ENCODE measurements at regions not wholly inside any gene's neighbourhood (a gene's known extent, or its start where the extent isn't known, plus 50 kb on each side); places are given as distances from the start of the nearest gene placed in this dataset.

- peaks cover 36% of the 10 kb centered on the region for H3K4me1 Mint-ChIP-seq (ENCODE audit: low read depth)
- no peak overlapping the region for H3K4me3 Mint-ChIP-seq
- DNase-seq = no peak
- H3K27me3 Mint-ChIP-seq (ENCODE audit: low read depth) = peaks cover 3% of the 10 kb centered on the region
- no peaks in the 10 kb centered on the region for H3K36me3 Mint-ChIP-seq (ENCODE audit: low read depth)
- CTCF ChIA-PET = interaction anchor here (1.1 to 3.6 kb wide), 3 partner anchors 10 to 26 kb away, joined by 3 to 22 read pairs (median 4); no protein-coding TSS in a partner anchor
- H3K9me3 Mint-ChIP-seq = no peaks in the 10 kb centered on the region
- H3K27ac Mint-ChIP-seq = no peak overlapping the region
- intact Hi-C loops (cut with micrococcal nuclease) = loop anchor here (5.0 kb wide), 1 partner anchor 72 kb away; no protein-coding TSS in a partner anchor
Observed at GRCh38 chr6:1525364-1526038, 84.2 kb upstream of the FOXC1 start.

GRCh38 chr6:1526398-1527072, 83.2 kb upstream of the FOXC1 start:
- H3K4me1 Mint-ChIP-seq (ENCODE audit: low read depth) = peaks cover 38% of the 10 kb centered on the region
- intact Hi-C loops (cut with micrococcal nuclease) = loop anchor here (5.0 kb wide), 1 partner anchor 71 kb away; no protein-coding TSS in a partner anchor
- DNase-seq = no peak
- H3K27me3 Mint-ChIP-seq (ENCODE audit: low read depth) = peaks cover 3% of the 10 kb centered on the region
- H3K36me3 Mint-ChIP-seq (ENCODE audit: low read depth) = no peaks in the 10 kb centered on the region
- H3K9me3 Mint-ChIP-seq = no peaks in the 10 kb centered on the region
- no peak overlapping the region for H3K4me3 Mint-ChIP-seq
- no peak overlapping the region for H3K27ac Mint-ChIP-seq
- CTCF ChIA-PET = interaction anchor here (0.6 to 1.5 kb wide), 3 partner anchors 26 to 85 kb away, joined by 3 to 7 read pairs (median 6); no protein-coding TSS in a partner anchor

GRCh38 chr6:1527073-1527457, 82.7 kb upstream of the FOXC1 start:
- no peak overlapping the region for H3K27ac Mint-ChIP-seq
- CTCF ChIA-PET = interaction anchor here (0.6 to 1.5 kb wide), 4 partner anchors 25 to 85 kb away, joined by 3 to 7 read pairs (median 4); no protein-coding TSS in a partner anchor
- no peaks in the 10 kb centered on the region for H3K36me3 Mint-ChIP-seq (ENCODE audit: low read depth)
- no peak overlapping the region for H3K4me3 Mint-ChIP-seq
- DNase-seq = peak; percentile 73
- peaks cover 38% of the 10 kb centered on the region for H3K4me1 Mint-ChIP-seq (ENCODE audit: low read depth)
- no peaks in the 10 kb centered on the region for H3K9me3 Mint-ChIP-seq
- intact Hi-C loops (cut with micrococcal nuclease) = loop anchor here (5.0 kb wide), 1 partner anchor 70 kb away; no protein-coding TSS in a partner anchor
- H3K27me3 Mint-ChIP-seq (ENCODE audit: low read depth) = peaks cover 3% of the 10 kb centered on the region

- Mint-ChIP-seq H3K36me3 (ENCODE audit: low read depth) (no peaks in the 10 kb centered on the region), H3K27ac (no peak overlapping the region), H3K4me1 (ENCODE audit: low read depth) (peaks cover 15% of the 10 kb centered on the region), H3K9me3 (no peaks in the 10 kb centered on the region), H3K27me3 (ENCODE audit: low read depth) (no peaks in the 10 kb centered on the region), H3K4me3 (no peak overlapping the region)
- CTCF ChIA-PET = interaction anchor here (0.7 to 1.0 kb wide), 2 partner anchors 10 to 1137 kb away, joined by 3 read pairs; no protein-coding TSS in a partner anchor
- DNase-seq = peak; percentile 60
- intact Hi-C loops (cut with micrococcal nuclease) = no loop called here
Observed at GRCh38 chr6:1535295-1535694, 74.4 kb upstream of the FOXC1 start.

- no peak for DNase-seq
- CTCF ChIA-PET = no interaction called here
- no peak overlapping the region for H3K4me3 Mint-ChIP-seq
- H3K4me1 Mint-ChIP-seq (ENCODE audit: low read depth) = peaks cover 12% of the 10 kb centered on the region
- no peaks in the 10 kb centered on the region for H3K27me3 Mint-ChIP-seq (ENCODE audit: low read depth)
- intact Hi-C loops (cut with micrococcal nuclease) = no loop called here
- H3K9me3 Mint-ChIP-seq = no peaks in the 10 kb centered on the region
- H3K27ac Mint-ChIP-seq = no peak overlapping the region
- no peaks in the 10 kb centered on the region for H3K36me3 Mint-ChIP-seq (ENCODE audit: low read depth)
Observed at GRCh38 chr6:1536526-1537429, 72.9 kb upstream of the FOXC1 start.

- CTCF ChIA-PET = no interaction called here
- no peaks in the 10 kb centered on the region for H3K9me3 Mint-ChIP-seq
- intact Hi-C loops (cut with micrococcal nuclease) = no loop called here
- peaks cover 2% of the 10 kb centered on the region for H3K36me3 Mint-ChIP-seq (ENCODE audit: low read depth)
- no peak overlapping the region for H3K4me3 Mint-ChIP-seq
- H3K27ac Mint-ChIP-seq = no peak overlapping the region
- peaks cover 12% of the 10 kb centered on the region for H3K4me1 Mint-ChIP-seq (ENCODE audit: low read depth)
- no peak for DNase-seq
- H3K27me3 Mint-ChIP-seq (ENCODE audit: low read depth) = no peaks in the 10 kb centered on the region
Observed at GRCh38 chr6:1538369-1538768, 71.3 kb upstream of the FOXC1 start.

- Mint-ChIP-seq H3K27me3 (ENCODE audit: low read depth) (no peaks in the 10 kb centered on the region), H3K36me3 (ENCODE audit: low read depth) (peaks cover 7% of the 10 kb centered on the region), H3K9me3 (no peaks in the 10 kb centered on the region), H3K27ac (no peak overlapping the region), H3K4me3 (no peak overlapping the region), H3K4me1 (ENCODE audit: low read depth) (peaks cover 12% of the 10 kb centered on the region)
- DNase-seq = no peak
- intact Hi-C loops (cut with micrococcal nuclease) = no loop called here
- CTCF ChIA-PET = no interaction called here
Observed at GRCh38 chr6:1538810-1539478, 70.8 kb upstream of the FOXC1 start.

- CTCF ChIA-PET = no interaction called here
- intact Hi-C loops (cut with micrococcal nuclease) = no loop called here
- Mint-ChIP-seq H3K27ac (no peak overlapping the region), H3K4me1 (ENCODE audit: low read depth) (peaks cover 6% of the 10 kb centered on the region), H3K9me3 (no peaks in the 10 kb centered on the region), H3K36me3 (ENCODE audit: low read depth) (peaks cover 11% of the 10 kb centered on the region), H3K27me3 (ENCODE audit: low read depth) (no peaks in the 10 kb centered on the region), H3K4me3 (no peak overlapping the region)
- DNase-seq = no peak
Observed at GRCh38 chr6:1540864-1541521, 68.7 kb upstream of the FOXC1 start.

GRCh38 chr6:1542335-1542734, 67.4 kb upstream of the FOXC1 start:
- Mint-ChIP-seq H3K9me3 (no peaks in the 10 kb centered on the region), H3K36me3 (ENCODE audit: low read depth) (peaks cover 11% of the 10 kb centered on the region), H3K27ac (no peak overlapping the region), H3K4me1 (ENCODE audit: low read depth) (no peaks in the 10 kb centered on the region), H3K27me3 (ENCODE audit: low read depth) (no peaks in the 10 kb centered on the region), H3K4me3 (no peak overlapping the region)
- no peak for DNase-seq
- intact Hi-C loops (cut with micrococcal nuclease) = no loop called here
- CTCF ChIA-PET = no interaction called here

GRCh38 chr6:1542764-1543163, 67.0 kb upstream of the FOXC1 start:
- Mint-ChIP-seq H3K4me1 (ENCODE audit: low read depth) (no peaks in the 10 kb centered on the region), H3K27ac (no peak overlapping the region), H3K9me3 (no peaks in the 10 kb centered on the region), H3K27me3 (ENCODE audit: low read depth) (no peaks in the 10 kb centered on the region), H3K36me3 (ENCODE audit: low read depth) (peaks cover 11% of the 10 kb centered on the region), H3K4me3 (no peak overlapping the region)
- intact Hi-C loops (cut with micrococcal nuclease) = no loop called here
- CTCF ChIA-PET = interaction anchor here (1.2 kb wide), 1 partner anchor 12 kb away, joined by 3 read pairs; no protein-coding TSS in a partner anchor
- DNase-seq = no peak

GRCh38 chr6:1544000-1544399, 65.7 kb upstream of the FOXC1 start:
- Mint-ChIP-seq H3K27me3 (ENCODE audit: low read depth) (no peaks in the 10 kb centered on the region), H3K36me3 (ENCODE audit: low read depth) (peaks cover 11% of the 10 kb centered on the region), H3K27ac (no peak overlapping the region), H3K4me1 (ENCODE audit: low read depth) (no peaks in the 10 kb centered on the region), H3K9me3 (no peaks in the 10 kb centered on the region), H3K4me3 (no peak overlapping the region)
- intact Hi-C loops (cut with micrococcal nuclease) = no loop called here
- CTCF ChIA-PET = no interaction called here
- no peak for DNase-seq
